DMS79 (cell line): ENCODE measurements at regions not wholly inside any gene's neighbourhood (a gene's known extent, or its start where the extent isn't known, plus 50 kb on each side); places are given as distances from the start of the nearest gene placed in this dataset.

ENCODE experiments used
- DNase-seq: peaks from one replicate; lab custom pipeline; 2025; lab: John Stamatoyannopoulos, UW

GRCh38 chr18:64253222-64253621, 104.3 kb upstream of the LINC00305 start:
- no peak for DNase-seq

GRCh38 chr18:64248836-64249235, 99.9 kb upstream of the LINC00305 start:
- DNase-seq = no peak

- DNase-seq = no peak
Observed at GRCh38 chr18:64245126-64245861, 96.4 kb upstream of the LINC00305 start.

GRCh38 chr18:64244571-64244970, 95.7 kb upstream of the LINC00305 start:
- no peak for DNase-seq

GRCh38 chr18:64240316-64240715, 91.4 kb upstream of the LINC00305 start:
- no peak for DNase-seq

- no peak for DNase-seq
Observed at GRCh38 chr18:64238076-64238475, 89.2 kb upstream of the LINC00305 start.

- no peak for DNase-seq
Observed at GRCh38 chr18:64234321-64234720, 85.4 kb upstream of the LINC00305 start.

GRCh38 chr18:64233851-64234250, 85.0 kb upstream of the LINC00305 start:
- DNase-seq = no peak

GRCh38 chr18:64220941-64221340, 72.1 kb upstream of the LINC00305 start:
- no peak for DNase-seq

GRCh38 chr18:64219517-64219916, 70.6 kb upstream of the LINC00305 start:
- peak; percentile 41 for DNase-seq

GRCh38 chr18:64210401-64210949, 61.6 kb upstream of the LINC00305 start:
- no peak for DNase-seq

GRCh38 chr18:64208516-64208915, 59.6 kb upstream of the LINC00305 start:
- no peak for DNase-seq

- DNase-seq = no peak
Observed at GRCh38 chr18:64207820-64208219, 58.9 kb upstream of the LINC00305 start.

- no peak for DNase-seq
Observed at GRCh38 chr18:64203295-64203694, 54.4 kb upstream of the LINC00305 start.

- DNase-seq = no peak
Observed at GRCh38 chr18:64202863-64203262, 54.0 kb upstream of the LINC00305 start.

GRCh38 chr18:64202210-64202836, 53.4 kb upstream of the LINC00305 start:
- DNase-seq = no peak

- DNase-seq = no peak
Observed at GRCh38 chr18:64201781-64202180, 52.9 kb upstream of the LINC00305 start.

GRCh38 chr18:64199581-64199980, 50.7 kb upstream of the LINC00305 start:
- no peak for DNase-seq
